ENCODE measurements at regions not wholly inside any gene's neighbourhood (a gene's known extent, or its start where the extent isn't known, plus 50 kb on each side); places are given as distances from the start of the nearest gene placed in this dataset.

DNA sequence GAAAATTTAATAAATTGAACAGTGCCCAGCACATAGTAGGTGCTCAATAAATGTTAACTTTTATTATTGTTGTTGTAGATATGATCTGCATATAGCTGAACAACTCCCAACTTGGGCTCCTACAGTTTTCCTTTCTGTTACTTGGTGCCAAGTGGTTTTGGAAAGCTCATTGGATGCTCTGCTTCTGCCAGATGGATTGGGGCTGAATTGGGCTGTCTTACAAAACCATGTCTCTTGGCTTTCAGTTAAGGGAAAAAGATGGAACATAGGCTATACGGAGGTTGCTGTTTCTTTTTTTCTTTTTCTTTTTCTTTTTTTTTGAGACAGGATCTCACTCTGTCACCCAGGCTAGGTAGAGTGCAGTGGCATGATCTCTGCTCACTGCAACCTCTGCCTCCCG, 140.7 kb upstream of the PWP1 start:
- DNase-seq (ENCODE audit: low spot score), result no peak
- no peak overlapping the region for H2AFZ ChIP-seq (ENCODE audit: low read length)
- BruUV-seq (replicated peaks), result no TSS peak
- H3K4me1 ChIP-seq (ENCODE audit: insufficient read depth, low read length, poor library complexity, severe bottlenecking), result no peaks in the 10 kb centered on the region
- H3K79me2 ChIP-seq (ENCODE audit: insufficient read depth, low read depth, low read length), result no peaks in the 10 kb centered on the region
- no peak overlapping the region for H3K4me2 ChIP-seq (ENCODE audit: low read length)
- H4K20me1 ChIP-seq (ENCODE audit: insufficient read depth, low read length), result no peaks in the 10 kb centered on the region
- ChIA-PET POLR2A (no interaction called here), CTCF (ENCODE audit: unreplicated experiment) (no interaction called here)
- H3K27ac ChIP-seq (ENCODE audit: low read depth, low read length, poor library complexity, severe bottlenecking), result no peak overlapping the region
- no peak overlapping the region for H3K4me3 ChIP-seq (ENCODE audit: low read depth, low read length, poor library complexity, severe bottlenecking)
- no peaks in the 10 kb centered on the region for H3K36me3 ChIP-seq (ENCODE audit: insufficient read depth, low read length)
- TF ChIP-seq, protein P1, sequence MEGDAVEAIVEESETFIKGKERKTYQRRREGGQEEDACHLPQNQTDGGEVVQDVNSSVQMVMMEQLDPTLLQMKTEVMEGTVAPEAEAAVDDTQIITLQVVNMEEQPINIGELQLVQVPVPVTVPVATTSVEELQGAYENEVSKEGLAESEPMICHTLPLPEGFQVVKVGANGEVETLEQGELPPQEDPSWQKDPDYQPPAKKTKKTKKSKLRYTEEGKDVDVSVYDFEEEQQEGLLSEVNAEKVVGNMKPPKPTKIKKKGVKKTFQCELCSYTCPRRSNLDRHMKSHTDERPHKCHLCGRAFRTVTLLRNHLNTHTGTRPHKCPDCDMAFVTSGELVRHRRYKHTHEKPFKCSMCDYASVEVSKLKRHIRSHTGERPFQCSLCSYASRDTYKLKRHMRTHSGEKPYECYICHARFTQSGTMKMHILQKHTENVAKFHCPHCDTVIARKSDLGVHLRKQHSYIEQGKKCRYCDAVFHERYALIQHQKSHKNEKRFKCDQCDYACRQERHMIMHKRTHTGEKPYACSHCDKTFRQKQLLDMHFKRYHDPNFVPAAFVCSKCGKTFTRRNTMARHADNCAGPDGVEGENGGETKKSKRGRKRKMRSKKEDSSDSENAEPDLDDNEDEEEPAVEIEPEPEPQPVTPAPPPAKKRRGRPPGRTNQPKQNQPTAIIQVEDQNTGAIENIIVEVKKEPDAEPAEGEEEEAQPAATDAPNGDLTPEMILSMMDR (conservative IDR thresholded peaks at IDR 0.05; ENCODE audit: low read length), result no peak
- TF ChIP-seq EZH2phosphoT487 (IDR thresholded peaks at IDR 0.05; ENCODE audit: borderline replicate concordance, low read depth, low read length), result no peak
- no peaks in the 10 kb centered on the region for H3K9me2 ChIP-seq (ENCODE audit: insufficient read depth, low read length)
- no peaks in the 10 kb centered on the region for H3K9me3 ChIP-seq (ENCODE audit: low read length)
- intact Hi-C loops (cut with micrococcal nuclease; ENCODE audit: unreplicated experiment), result no loop called here

DNA sequence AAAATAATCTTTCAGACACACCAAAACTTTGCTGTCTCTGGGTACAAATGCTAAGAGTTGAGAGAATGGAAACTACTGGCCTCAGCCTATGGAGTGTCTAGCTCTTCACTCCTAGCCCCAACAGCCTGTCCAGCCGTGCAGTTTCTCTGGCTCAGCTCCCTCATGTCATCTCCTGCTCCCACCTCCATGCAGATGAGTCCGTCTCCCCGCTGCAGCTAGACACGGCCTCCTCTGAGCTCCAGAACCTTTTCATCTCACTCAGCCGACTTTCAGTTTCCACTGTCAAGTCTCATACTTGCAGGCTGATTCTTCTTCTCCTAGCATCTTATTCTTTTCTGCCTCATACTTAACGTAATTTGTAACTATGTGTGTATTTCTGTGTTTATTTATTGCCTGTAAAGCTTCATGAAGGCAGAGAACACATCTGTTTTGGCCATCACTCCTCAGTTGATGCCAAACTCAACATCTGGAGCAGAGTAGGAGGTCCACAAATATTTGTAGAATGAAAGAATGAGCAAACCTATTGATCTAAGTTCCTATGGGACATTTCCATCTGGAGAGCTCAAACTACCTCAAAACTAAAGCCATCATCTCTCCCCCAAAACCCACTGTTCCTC, 139.8 kb upstream of the PWP1 start:
- Histone ChIP-seq H3K27ac (ENCODE audit: low read depth, low read length, poor library complexity, severe bottlenecking) (no peak overlapping the region), H3K4me3 (ENCODE audit: low read depth, low read length, poor library complexity, severe bottlenecking) (no peak overlapping the region), H3K79me2 (ENCODE audit: insufficient read depth, low read depth, low read length) (no peaks in the 10 kb centered on the region), H4K20me1 (ENCODE audit: insufficient read depth, low read length) (no peaks in the 10 kb centered on the region), H3K9me2 (ENCODE audit: insufficient read depth, low read length) (no peaks in the 10 kb centered on the region), H3K4me1 (ENCODE audit: insufficient read depth, low read length, poor library complexity, severe bottlenecking) (no peaks in the 10 kb centered on the region), H3K36me3 (ENCODE audit: insufficient read depth, low read length) (no peaks in the 10 kb centered on the region), H2AFZ (ENCODE audit: low read length) (no peak overlapping the region), H3K9me3 (ENCODE audit: low read length) (no peaks in the 10 kb centered on the region), H3K4me2 (ENCODE audit: low read length) (no peak overlapping the region)
- no TSS peak for BruUV-seq (replicated peaks)
- TF ChIP-seq EZH2phosphoT487 (IDR thresholded peaks at IDR 0.05; ENCODE audit: borderline replicate concordance, low read depth, low read length), result no peak
- TF ChIP-seq, protein P1 (conservative IDR thresholded peaks at IDR 0.05; ENCODE audit: low read length), result no peak
- intact Hi-C loops (cut with micrococcal nuclease; ENCODE audit: unreplicated experiment), result no loop called here
- CTCF ChIA-PET (ENCODE audit: unreplicated experiment), result no interaction called here
- no peak for DNase-seq (ENCODE audit: low spot score)
- POLR2A ChIA-PET, result no interaction called here

DNA sequence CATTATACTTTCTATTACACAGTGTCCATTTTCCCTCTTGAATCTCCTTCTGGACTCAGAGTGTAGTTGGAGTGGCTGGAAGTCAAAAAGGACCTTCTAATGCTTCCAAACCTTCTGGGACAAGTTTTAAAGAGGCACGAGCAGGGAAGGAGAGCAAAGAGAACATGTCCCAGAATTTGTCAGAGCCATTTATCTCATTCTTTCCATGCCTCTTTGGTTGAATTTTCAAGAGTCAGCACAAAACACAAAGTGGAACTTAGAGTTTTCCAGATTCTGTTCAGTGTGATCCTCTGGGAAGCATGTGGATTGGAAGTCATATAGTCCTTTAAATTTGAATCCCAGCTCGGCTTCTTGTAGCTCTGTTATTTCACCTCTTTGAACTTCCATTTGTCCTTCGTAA, 138.2 kb upstream of the PWP1 start:
- no peaks in the 10 kb centered on the region for H3K9me2 ChIP-seq (ENCODE audit: insufficient read depth, low read length)
- H3K9me3 ChIP-seq (ENCODE audit: low read length), result no peaks in the 10 kb centered on the region
- H3K4me3 ChIP-seq (ENCODE audit: low read depth, low read length, poor library complexity, severe bottlenecking), result no peak overlapping the region
- no peak overlapping the region for H3K27ac ChIP-seq (ENCODE audit: low read depth, low read length, poor library complexity, severe bottlenecking)
- H3K36me3 ChIP-seq (ENCODE audit: insufficient read depth, low read length), result no peaks in the 10 kb centered on the region
- BruUV-seq (replicated peaks), result no TSS peak
- TF ChIP-seq, protein P1 (conservative IDR thresholded peaks at IDR 0.05; ENCODE audit: low read length), result no peak
- no peak for TF ChIP-seq EZH2phosphoT487 (IDR thresholded peaks at IDR 0.05; ENCODE audit: borderline replicate concordance, low read depth, low read length)
- DNase-seq (ENCODE audit: low spot score), result no peak
- intact Hi-C loops (cut with micrococcal nuclease; ENCODE audit: unreplicated experiment), result no loop called here
- POLR2A ChIA-PET, result no interaction called here
- CTCF ChIA-PET (ENCODE audit: unreplicated experiment), result no interaction called here
- H3K4me1 ChIP-seq (ENCODE audit: insufficient read depth, low read length, poor library complexity, severe bottlenecking), result no peaks in the 10 kb centered on the region
- H3K4me2 ChIP-seq (ENCODE audit: low read length), result no peak overlapping the region
- no peaks in the 10 kb centered on the region for H3K79me2 ChIP-seq (ENCODE audit: insufficient read depth, low read depth, low read length)
- no peak overlapping the region for H2AFZ ChIP-seq (ENCODE audit: low read length)
- no peaks in the 10 kb centered on the region for H4K20me1 ChIP-seq (ENCODE audit: insufficient read depth, low read length)
